ENCODE measurements at regions not wholly inside any gene's neighbourhood (a gene's known extent, or its start where the extent isn't known, plus 50 kb on each side); places are given as distances from the start of the nearest gene placed in this dataset.

DNA sequence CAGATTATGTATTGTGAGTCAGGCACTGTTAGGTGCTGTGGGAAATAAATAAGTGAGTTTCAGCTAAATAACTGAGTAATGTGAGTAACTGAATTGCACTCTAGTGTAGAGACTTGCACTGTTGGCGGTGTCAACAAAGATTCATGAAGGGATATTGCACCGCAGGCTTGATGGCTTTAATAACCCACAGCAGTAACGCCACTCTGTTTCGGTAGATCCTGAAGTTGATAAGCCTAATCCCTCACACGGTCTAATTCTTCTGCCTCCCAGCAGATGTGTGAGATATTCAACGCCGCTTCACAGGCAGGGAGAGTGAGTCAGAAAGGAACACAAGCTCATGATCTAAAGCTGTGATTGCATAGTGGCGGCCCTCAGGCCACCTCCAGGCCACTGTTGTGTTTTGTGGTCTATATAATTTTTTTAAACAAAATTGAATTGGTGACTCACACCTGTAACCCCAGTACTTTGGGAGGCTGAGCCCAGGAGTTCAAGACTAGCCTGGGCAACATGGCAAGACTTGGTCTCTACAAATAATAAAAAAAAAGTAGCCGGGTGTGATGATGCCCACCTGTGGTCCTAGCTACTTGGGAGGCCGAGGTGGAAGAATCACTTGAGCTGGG is 94.3 kb downstream of the LIPG start:
- DNase-seq (ENCODE audit: low read depth, low spot score) (no peak), FAIRE-seq (no peak), ATAC-seq (no peak)
- H3K9ac ChIP-seq (ENCODE audit: control insufficient read depth, insufficient read depth, low read length) = no peak overlapping the region
- no peak for TF ChIP-seq TBL1XR1 (IDR thresholded peaks at IDR 0.05; ENCODE audit: low read depth, low read length)
- TF ChIP-seq RELA (IDR thresholded peaks at IDR 0.05; ENCODE audit: borderline replicate concordance, partially characterized antibody) = no peak
- in situ Hi-C loops (cut with MboI) (no loop called here), intact Hi-C loops (cut with micrococcal nuclease; ENCODE audit: unreplicated experiment) (no loop called here)
- no TSS peak for BruUV-seq (replicated peaks)
- no peaks in the 10 kb centered on the region for H3K36me3 ChIP-seq (ENCODE audit: control insufficient read depth in 2 of 2, insufficient read depth in 2 of 2, low read length in 1 of 2)
- peaks cover 0 to 1% of the 10 kb centered on the region in 2 experiments; a peak in 2 of 4 replicates for H3K27me3 ChIP-seq (replicated peaks in 1 of 2; ENCODE audit: control insufficient read depth in 2 of 2, insufficient read depth in 2 of 2, low read length in 1 of 2)
- ChIA-PET RAD21 (ENCODE audit: unreplicated experiment) (no interaction called here), SMC1A (ENCODE audit: uncharacterized antibody, unreplicated experiment) (no interaction called here), POLR2A (no interaction called here), CTCF (no interaction called here)
- H4K20me1 ChIP-seq (ENCODE audit: control insufficient read depth, insufficient read depth) = no peaks in the 10 kb centered on the region
- no peak overlapping the region for H3K4me3 ChIP-seq
- H3K4me2 ChIP-seq (ENCODE audit: control insufficient read depth, insufficient read depth) = no peak overlapping the region
- H3K79me2 ChIP-seq (ENCODE audit: control insufficient read depth, insufficient read depth, low read length) = no peaks in the 10 kb centered on the region
- WGBS (ENCODE audit: insufficient coverage, insufficient replicate concordance, low lambda C conversion rate, missing lambda C conversion rate) = 48% methylated on average over 10 of the region's 10 CpGs
- H3K27ac ChIP-seq (ENCODE audit: control insufficient read depth, insufficient read depth) = no peak overlapping the region
- H2AFZ ChIP-seq (ENCODE audit: control insufficient read depth, low read depth, low read length) = no peak overlapping the region
- no peaks in the 10 kb centered on the region for H3K4me1 ChIP-seq (ENCODE audit: control insufficient read depth, insufficient read depth, low read length)
- H3K9me3 ChIP-seq (replicated peaks; ENCODE audit: control insufficient read depth, insufficient read depth, low read length) = no peaks in the 10 kb centered on the region

DNA sequence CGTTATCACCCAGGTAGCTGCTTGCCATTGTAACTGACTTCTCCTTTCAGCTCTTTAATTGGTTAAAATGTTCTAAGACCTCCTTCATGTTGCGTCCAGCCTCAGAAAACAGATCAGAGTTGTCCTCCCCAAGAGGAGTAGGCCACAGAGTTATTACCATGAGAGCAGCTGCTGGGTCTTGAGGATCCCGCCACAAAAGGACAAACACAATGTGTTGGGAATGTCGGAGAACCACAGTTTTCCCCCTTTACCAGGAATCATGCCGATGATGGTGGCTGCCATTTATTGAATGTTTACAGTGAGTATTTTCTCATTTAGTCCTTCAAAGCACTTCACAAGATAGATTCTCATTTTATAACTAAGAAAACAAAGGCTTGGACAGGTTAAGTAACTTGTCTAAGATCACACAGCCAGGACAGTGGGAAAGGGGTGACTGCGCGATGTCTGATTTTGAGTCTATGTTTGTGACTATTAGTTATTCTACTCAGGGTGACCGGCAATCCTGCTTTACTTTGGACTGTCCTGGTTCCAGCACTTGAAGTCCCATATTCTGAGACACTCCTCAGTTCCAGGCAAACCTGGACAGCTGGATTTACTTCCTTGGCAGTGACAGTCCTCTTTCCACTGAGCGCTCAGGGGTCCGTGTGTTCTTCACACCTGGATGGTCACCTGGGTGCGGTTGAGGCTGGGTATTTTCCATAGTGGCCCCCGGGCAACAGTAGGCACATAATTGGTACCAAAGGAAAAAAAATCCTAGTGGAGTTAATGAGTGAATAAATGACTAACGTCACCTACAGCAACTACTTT is 93.6 kb downstream of the LIPG start:
- H4K20me1 ChIP-seq (ENCODE audit: control insufficient read depth, insufficient read depth) = no peaks in the 10 kb centered on the region
- POLR2A ChIA-PET = no interaction called here
- DNase-seq (ENCODE audit: low read depth, low spot score) (no peak), ATAC-seq (no peak), FAIRE-seq (no peak)
- CTCF ChIA-PET = no interaction called here
- no peak overlapping the region for H3K27ac ChIP-seq (ENCODE audit: control insufficient read depth, insufficient read depth)
- H3K9ac ChIP-seq (ENCODE audit: control insufficient read depth, insufficient read depth, low read length) = no peak overlapping the region
- intact Hi-C loops (cut with micrococcal nuclease; ENCODE audit: unreplicated experiment) (no loop called here), in situ Hi-C loops (cut with MboI) (no loop called here)
- no peak overlapping the region for H3K4me3 ChIP-seq
- no peak overlapping the region for H2AFZ ChIP-seq (ENCODE audit: control insufficient read depth, low read depth, low read length)
- BruUV-seq (replicated peaks) = no TSS peak
- H3K36me3 ChIP-seq (ENCODE audit: control insufficient read depth in 2 of 2, insufficient read depth in 2 of 2, low read length in 1 of 2) = no peaks in the 10 kb centered on the region
- WGBS (ENCODE audit: insufficient coverage, insufficient replicate concordance, low lambda C conversion rate, missing lambda C conversion rate) = 40% methylated on average over 13 of the region's 13 CpGs
- H3K4me2 ChIP-seq (ENCODE audit: control insufficient read depth, insufficient read depth) = no peak overlapping the region
- H3K27me3 ChIP-seq (replicated peaks in 1 of 2; ENCODE audit: control insufficient read depth in 2 of 2, insufficient read depth in 2 of 2, low read length in 1 of 2) = peaks cover 0 to 1% of the 10 kb centered on the region in 2 experiments; a peak in 2 of 4 replicates
- H3K9me3 ChIP-seq (replicated peaks; ENCODE audit: control insufficient read depth, insufficient read depth, low read length) = no peaks in the 10 kb centered on the region
- RAD21 ChIA-PET (ENCODE audit: unreplicated experiment) = no interaction called here
- H3K4me1 ChIP-seq (ENCODE audit: control insufficient read depth, insufficient read depth, low read length) = no peaks in the 10 kb centered on the region
- SMC1A ChIA-PET (ENCODE audit: uncharacterized antibody, unreplicated experiment) = no interaction called here
- no peaks in the 10 kb centered on the region for H3K79me2 ChIP-seq (ENCODE audit: control insufficient read depth, insufficient read depth, low read length)
- TF ChIP-seq LARP7 (IDR thresholded peaks at IDR 0.05) (no peak), CBX5 (IDR thresholded peaks at IDR 0.05; ENCODE audit: low read depth) (no peak), WRNIP1 (IDR thresholded peaks at IDR 0.05; ENCODE audit: borderline replicate concordance, low read depth, low read length) (no peak), RUNX3 (IDR thresholded peaks at IDR 0.05; ENCODE audit: low read length) (no peak), FOXM1 (IDR thresholded peaks at IDR 0.05; ENCODE audit: low read depth, low read length) (no peak), E4F1 (IDR thresholded peaks at IDR 0.05; ENCODE audit: borderline replicate concordance, partially characterized antibody) (no peak), RFX5 (IDR thresholded peaks at IDR 0.05; ENCODE audit: low read depth, low read length) (no peak), ZNF24 (IDR thresholded peaks at IDR 0.05) (no peak), CHD4 (IDR thresholded peaks at IDR 0.05) (no peak), NR2C1 (IDR thresholded peaks at IDR 0.05) (no peak), RCOR1 (conservative IDR thresholded peaks at IDR 0.05; ENCODE audit: low read depth, low read length) (no peak), JUNB (IDR thresholded peaks at IDR 0.05) (no peak)
- TF ChIP-seq, protein P1, sequence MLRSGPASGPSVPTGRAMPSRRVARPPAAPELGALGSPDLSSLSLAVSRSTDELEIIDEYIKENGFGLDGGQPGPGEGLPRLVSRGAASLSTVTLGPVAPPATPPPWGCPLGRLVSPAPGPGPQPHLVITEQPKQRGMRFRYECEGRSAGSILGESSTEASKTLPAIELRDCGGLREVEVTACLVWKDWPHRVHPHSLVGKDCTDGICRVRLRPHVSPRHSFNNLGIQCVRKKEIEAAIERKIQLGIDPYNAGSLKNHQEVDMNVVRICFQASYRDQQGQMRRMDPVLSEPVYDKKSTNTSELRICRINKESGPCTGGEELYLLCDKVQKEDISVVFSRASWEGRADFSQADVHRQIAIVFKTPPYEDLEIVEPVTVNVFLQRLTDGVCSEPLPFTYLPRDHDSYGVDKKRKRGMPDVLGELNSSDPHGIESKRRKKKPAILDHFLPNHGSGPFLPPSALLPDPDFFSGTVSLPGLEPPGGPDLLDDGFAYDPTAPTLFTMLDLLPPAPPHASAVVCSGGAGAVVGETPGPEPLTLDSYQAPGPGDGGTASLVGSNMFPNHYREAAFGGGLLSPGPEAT (IDR thresholded peaks at IDR 0.05; ENCODE audit: low read depth) = no peak

All from GM12878 (cell line).